ENCODE measurements at regions not wholly inside any gene's neighbourhood (a gene's known extent, or its start where the extent isn't known, plus 50 kb on each side); places are given as distances from the start of the nearest gene placed in this dataset.

- TF ChIP-seq CTCF (IDR thresholded peaks at IDR 0.05; ENCODE audit: poor library complexity, severe bottlenecking) (no peak), TAF1 (IDR thresholded peaks at IDR 0.05; ENCODE audit: low read depth) (no peak), SMC3 (conservative IDR thresholded peaks at IDR 0.05; ENCODE audit: poor library complexity) (no peak), POLR2AphosphoS5 (IDR thresholded peaks at IDR 0.05) (no peak), RAD21 (conservative IDR thresholded peaks at IDR 0.05) (no peak), REST (IDR thresholded peaks at IDR 0.05; ENCODE audit: borderline replicate concordance) (no peak), EP300 (conservative IDR thresholded peaks at IDR 0.05; ENCODE audit: poor library complexity, severe bottlenecking) (no peak), MXI1 (conservative IDR thresholded peaks at IDR 0.05; ENCODE audit: poor library complexity, severe bottlenecking) (no peak)
Measured at GRCh38 chr2:234880551-234881211, 71.1 kb upstream of the SH3BP4 start.
